ENCODE measurements at regions not wholly inside any gene's neighbourhood (a gene's known extent, or its start where the extent isn't known, plus 50 kb on each side); places are given as distances from the start of the nearest gene placed in this dataset.

DNA sequence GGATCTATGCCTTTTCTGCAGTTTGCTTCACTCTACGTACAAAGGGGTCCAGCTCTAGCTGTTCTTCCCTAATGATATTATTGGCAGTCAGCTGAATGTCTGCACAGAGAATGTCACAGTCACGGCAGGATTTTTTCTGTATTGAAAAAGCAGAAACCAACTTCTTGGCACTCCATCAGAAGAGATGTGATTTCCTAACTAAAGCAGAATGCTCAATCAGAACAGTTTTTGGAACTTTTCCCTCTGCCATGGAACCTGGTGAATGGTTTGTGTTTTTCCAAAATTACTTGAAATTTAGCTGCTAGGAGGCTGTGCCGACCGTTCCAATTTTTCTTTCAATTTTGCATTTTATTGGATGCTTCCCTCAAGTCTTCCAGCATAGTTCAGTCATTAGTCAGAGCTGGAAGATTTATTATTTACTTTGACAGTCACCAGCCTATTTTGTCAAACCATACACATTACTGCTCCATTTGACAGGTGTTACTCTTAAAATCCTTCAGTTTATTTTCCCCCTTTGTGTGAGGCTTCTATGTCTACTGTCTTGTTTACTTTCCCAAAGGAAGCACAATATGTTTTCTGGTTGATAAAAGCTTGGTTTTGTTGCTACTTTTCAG, 259.6 kb upstream of the EPHA7 start:
- no peak for TF ChIP-seq OSR1 (CRISPR knock-in tag; IDR thresholded peaks at IDR 0.05)
- TF ChIP-seq, protein P1, sequence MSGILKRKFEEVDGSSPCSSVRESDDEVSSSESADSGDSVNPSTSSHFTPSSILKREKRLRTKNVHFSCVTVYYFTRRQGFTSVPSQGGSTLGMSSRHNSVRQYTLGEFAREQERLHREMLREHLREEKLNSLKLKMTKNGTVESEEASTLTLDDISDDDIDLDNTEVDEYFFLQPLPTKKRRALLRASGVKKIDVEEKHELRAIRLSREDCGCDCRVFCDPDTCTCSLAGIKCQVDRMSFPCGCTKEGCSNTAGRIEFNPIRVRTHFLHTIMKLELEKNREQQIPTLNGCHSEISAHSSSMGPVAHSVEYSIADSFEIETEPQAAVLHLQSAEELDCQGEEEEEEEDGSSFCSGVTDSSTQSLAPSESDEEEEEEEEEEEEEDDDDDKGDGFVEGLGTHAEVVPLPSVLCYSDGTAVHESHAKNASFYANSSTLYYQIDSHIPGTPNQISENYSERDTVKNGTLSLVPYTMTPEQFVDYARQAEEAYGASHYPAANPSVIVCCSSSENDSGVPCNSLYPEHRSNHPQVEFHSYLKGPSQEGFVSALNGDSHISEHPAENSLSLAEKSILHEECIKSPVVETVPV (CRISPR knock-in tag; IDR thresholded peaks at IDR 0.05): no peak
- TF ChIP-seq ESRRG (CRISPR knock-in tag; IDR thresholded peaks at IDR 0.05): no peak

Data from SK-N-SH treated with all-trans-retinoic acid at 6 μM for 48 hours (cell line).